ENCODE measurements at regions not wholly inside any gene's neighbourhood (a gene's known extent, or its start where the extent isn't known, plus 50 kb on each side); places are given as distances from the start of the nearest gene placed in this dataset.

- Histone ChIP-seq H3K4me3 (ENCODE audit: low read depth, low read length) (no peak overlapping the region), H3K36me3 (no peaks in the 10 kb centered on the region), H3K9me3 (ENCODE audit: severe bottlenecking) (no peaks in the 10 kb centered on the region), H3K27ac (no peak overlapping the region), H3K27me3 (ENCODE audit: insufficient read depth, low read depth, severe bottlenecking) (no peaks in the 10 kb centered on the region)
- no peak for DNase-seq
- TF ChIP-seq CTCF (IDR thresholded peaks at IDR 0.05; ENCODE audit: low read depth, low read length), result no peak
Observed at GRCh38 chr14:22482782-22483553, 106.1 kb downstream of the DAD1 start.

- no peak for TF ChIP-seq CTCF (IDR thresholded peaks at IDR 0.05; ENCODE audit: low read depth, low read length)
- Histone ChIP-seq H3K4me3 (ENCODE audit: low read depth, low read length) (no peak overlapping the region), H3K9me3 (ENCODE audit: severe bottlenecking) (no peaks in the 10 kb centered on the region), H3K27ac (no peak overlapping the region), H3K36me3 (no peaks in the 10 kb centered on the region), H3K27me3 (ENCODE audit: insufficient read depth, low read depth, severe bottlenecking) (no peaks in the 10 kb centered on the region)
- no peak for DNase-seq
Observed at GRCh38 chr14:22482085-22482694, 106.8 kb downstream of the DAD1 start.

- no peaks in the 10 kb centered on the region for H3K9me3 ChIP-seq (ENCODE audit: severe bottlenecking)
- TF ChIP-seq CTCF (IDR thresholded peaks at IDR 0.05; ENCODE audit: low read depth, low read length), result no peak
- H3K4me3 ChIP-seq (ENCODE audit: low read depth, low read length), result no peak overlapping the region
- no peaks in the 10 kb centered on the region for H3K36me3 ChIP-seq
- DNase-seq, result peak; percentile 19
- no peak overlapping the region for H3K27ac ChIP-seq
- no peaks in the 10 kb centered on the region for H3K27me3 ChIP-seq (ENCODE audit: insufficient read depth, low read depth, severe bottlenecking)
Observed at GRCh38 chr14:22481546-22481945, 107.5 kb downstream of the DAD1 start.

GRCh38 chr14:22479776-22480464 lies 109.1 kb downstream of the DAD1 start:
- Histone ChIP-seq H3K27ac (no peak overlapping the region), H3K4me3 (ENCODE audit: low read depth, low read length) (no peak overlapping the region)

GRCh38 chr14:22479132-22479531 lies 109.9 kb downstream of the DAD1 start:
- no peaks in the 10 kb centered on the region for H3K36me3 ChIP-seq
- TF ChIP-seq CTCF (IDR thresholded peaks at IDR 0.05; ENCODE audit: low read depth, low read length), result no peak
- no peak for DNase-seq
- no peaks in the 10 kb centered on the region for H3K27me3 ChIP-seq (ENCODE audit: insufficient read depth, low read depth, severe bottlenecking)
- no peak overlapping the region for H3K4me3 ChIP-seq (ENCODE audit: low read depth, low read length)
- H3K27ac ChIP-seq, result no peak overlapping the region
- H3K9me3 ChIP-seq (ENCODE audit: severe bottlenecking), result no peaks in the 10 kb centered on the region

More at GRCh38 chr14:22479776-22480464, 109.1 kb downstream of the DAD1 start:
- DNase-seq, result no peak
- TF ChIP-seq CTCF (IDR thresholded peaks at IDR 0.05; ENCODE audit: low read depth, low read length), result no peak
- Histone ChIP-seq H3K36me3 (no peaks in the 10 kb centered on the region), H3K27me3 (ENCODE audit: insufficient read depth, low read depth, severe bottlenecking) (no peaks in the 10 kb centered on the region), H3K9me3 (ENCODE audit: severe bottlenecking) (no peaks in the 10 kb centered on the region)
